Esophagus (tissue), 2 donors: ENCODE measurements at regions not wholly inside any gene's neighbourhood (a gene's known extent, or its start where the extent isn't known, plus 50 kb on each side); places are given as distances from the start of the nearest gene placed in this dataset.
"Not testable (repeated sequence)": the region's sequence is repeated elsewhere in the genome, so short reads cannot be mapped to it uniquely, and the experiment has no call there.

Source experiments
- H3K27ac ChIP-seq, 2 donors: one replicate each; pipeline ENCODE4 v1.5.1; 2013; ENCODE audit warnings: low read depth in 2 of 2, mild to moderate bottlenecking in 2 of 2, inconsistent platforms in 1 of 2, low read length in 1 of 2, moderate library complexity in 1 of 2
- H3K27me3 ChIP-seq, 2 donors: one replicate each; pipeline ENCODE4 v1.6.1; 2013; ENCODE audit warnings: low read length in 2 of 2, control low read depth in 1 of 2, mild to moderate bottlenecking in 1 of 2; ENCODE audit not compliant: insufficient read depth in 2 of 2, control insufficient read depth in 1 of 2
- H3K36me3 ChIP-seq, 2 donors: one replicate each; pipeline ENCODE4 v1.6.1; 2013; ENCODE audit warnings: low read length in 1 of 2; ENCODE audit not compliant: control insufficient read depth in 2 of 2, insufficient read depth in 2 of 2
- H3K4me1 ChIP-seq, 2 donors: one replicate each; pipeline ENCODE4 v1.6.1; 2013; ENCODE audit warnings: low read length in 1 of 2; ENCODE audit not compliant: control insufficient read depth in 2 of 2, insufficient read depth in 2 of 2
- H3K4me3 ChIP-seq, 2 donors: one replicate each; pipeline ENCODE4 v1.5.1; 2013; ENCODE audit warnings: low read length in 2 of 2, mild to moderate bottlenecking in 2 of 2, low read depth in 1 of 2, moderate library complexity in 1 of 2
- H3K9me3 ChIP-seq, 2 donors: one replicate each; pipeline ENCODE4 v1.6.1; 2013; ENCODE audit warnings: mild to moderate bottlenecking in 2 of 2, low read depth in 1 of 2, low read length in 1 of 2, moderate library complexity in 1 of 2; ENCODE audit not compliant: control insufficient read depth in 2 of 2, insufficient read depth in 1 of 2
- WGBS, 2 donors: extraction: QIAGEN DNeasy Blood & Tissue Kit; methylation state at CpG; one replicate each; pipeline ENCODE4 v1.1.7; 2013; 5-methylcytosine and 5-hydroxymethylcytosine counted together
- donor health status: healthy with polysubstance abuse.
- donor health status: Bipolar disorder and iron deficiency.

DNA sequence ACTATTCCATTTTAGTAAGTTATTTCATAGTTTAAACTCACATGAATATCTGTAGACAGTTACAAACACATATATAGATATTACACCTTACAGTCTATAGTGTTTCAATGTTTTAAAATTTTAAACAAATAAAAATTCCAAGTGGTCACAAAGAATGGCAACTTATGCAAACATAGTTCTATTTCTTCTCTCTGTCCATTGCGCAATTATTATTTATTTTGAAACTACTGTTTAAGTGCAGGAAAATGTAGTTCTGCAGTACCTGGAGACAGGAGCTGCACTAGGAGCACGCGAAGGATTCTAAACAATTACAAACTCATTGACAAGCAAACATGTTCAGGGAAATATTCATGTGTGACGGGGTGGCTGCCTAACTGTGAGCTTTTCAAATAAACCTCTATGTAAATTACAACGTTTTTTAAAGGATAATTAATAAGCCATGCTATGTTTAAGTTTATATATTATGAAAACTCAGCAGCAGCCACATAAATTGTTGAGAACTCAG, 312.0 kb upstream of the DUSP10 start:
- H3K4me1 ChIP-seq: no peaks in the 10 kb centered on the region
- WGBS, 2 donors: 75 to 83% methylated on average over 5 of the region's 5 CpGs

DNA sequence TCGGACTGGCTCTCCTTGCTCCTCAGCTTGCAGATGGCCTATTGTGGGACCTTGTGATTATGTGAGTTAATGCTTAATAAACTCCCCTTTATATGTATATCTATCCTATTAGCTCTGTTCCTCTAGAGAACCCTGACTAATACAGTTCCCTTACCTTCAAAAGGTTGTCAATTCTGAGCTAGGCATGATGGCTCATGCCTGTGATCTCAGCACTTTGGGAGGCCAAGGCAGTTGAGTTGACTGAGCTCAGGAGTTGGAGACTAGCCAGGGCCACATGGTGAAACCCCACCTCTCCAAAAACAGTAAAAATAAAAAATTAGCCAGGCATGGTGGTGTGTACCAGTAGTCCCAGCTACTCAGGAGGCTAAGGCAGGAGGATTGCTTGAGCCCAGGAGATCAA, 309.4 kb upstream of the DUSP10 start:
- 91 to 95% methylated on average over 1 of the region's 1 CpG for WGBS, 2 donors
- not testable (repeated sequence) for H3K36me3 ChIP-seq, H3K4me1 ChIP-seq, H3K9me3 ChIP-seq, H3K27ac ChIP-seq, H3K4me3 ChIP-seq, H3K27me3 ChIP-seq

More for the DNA sequence above, 312.0 kb upstream of the DUSP10 start:
- Histone ChIP-seq H3K36me3 (no peaks in the 10 kb centered on the region), H3K27ac (no peak overlapping the region), H3K4me3 (no peak overlapping the region), H3K27me3 (no peaks in the 10 kb centered on the region), H3K9me3 (no peaks in the 10 kb centered on the region)

DNA sequence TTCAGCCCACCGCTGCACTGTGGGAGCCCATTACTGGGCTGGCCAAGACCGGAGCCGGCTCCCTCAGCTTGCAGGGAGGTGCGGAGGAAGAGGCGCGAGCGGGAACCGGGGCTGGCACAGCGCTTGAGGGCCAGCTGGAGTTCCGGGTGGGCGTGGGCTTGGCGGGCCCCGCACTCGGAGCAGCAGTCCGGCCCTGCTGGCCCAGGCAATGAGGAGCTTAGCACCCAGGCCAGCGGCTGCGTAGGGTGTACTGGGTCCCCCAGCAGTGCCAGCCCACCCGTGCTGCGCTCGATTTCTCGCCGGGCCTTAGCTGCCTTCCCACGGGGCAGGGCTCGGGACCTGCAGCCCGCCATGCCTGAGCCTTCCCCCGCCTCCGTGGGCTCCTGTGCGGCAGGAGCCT, 307.8 kb upstream of the DUSP10 start:
- H3K4me3 ChIP-seq, H3K9me3 ChIP-seq, H3K36me3 ChIP-seq, H3K27ac ChIP-seq, H3K4me1 ChIP-seq, H3K27me3 ChIP-seq: not testable (repeated sequence)
- WGBS, 2 donors: 95 to 98% methylated on average over 28 of the region's 28 CpGs

DNA sequence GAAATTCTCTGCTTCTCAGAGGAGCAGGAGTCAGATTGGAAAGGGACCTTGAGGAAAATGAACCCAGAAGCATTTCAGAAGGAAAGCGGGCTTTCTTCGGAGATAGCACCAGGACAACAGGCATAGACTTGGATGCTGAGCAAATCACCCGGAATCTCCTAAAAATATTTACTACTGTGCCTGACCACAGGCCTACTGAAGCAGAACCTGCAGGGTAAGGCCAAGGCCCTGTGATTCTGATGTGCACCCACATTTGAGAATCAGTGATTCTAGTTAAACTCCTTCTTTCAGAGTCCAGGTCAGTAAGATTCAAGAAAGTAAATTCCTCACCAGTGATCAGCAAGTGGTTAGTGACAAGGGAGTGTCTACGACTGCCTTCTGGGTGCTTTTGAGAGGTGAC, 307.3 kb upstream of the DUSP10 start:
- Histone ChIP-seq H3K9me3 (no peaks in the 10 kb centered on the region), H3K27ac (no peak overlapping the region), H3K4me3 (no peak overlapping the region), H3K36me3 (no peaks in the 10 kb centered on the region), H3K27me3 (no peaks in the 10 kb centered on the region), H3K4me1 (no peaks in the 10 kb centered on the region)
- WGBS, 2 donors: 92 to 93% methylated on average over 4 of the region's 4 CpGs

DNA sequence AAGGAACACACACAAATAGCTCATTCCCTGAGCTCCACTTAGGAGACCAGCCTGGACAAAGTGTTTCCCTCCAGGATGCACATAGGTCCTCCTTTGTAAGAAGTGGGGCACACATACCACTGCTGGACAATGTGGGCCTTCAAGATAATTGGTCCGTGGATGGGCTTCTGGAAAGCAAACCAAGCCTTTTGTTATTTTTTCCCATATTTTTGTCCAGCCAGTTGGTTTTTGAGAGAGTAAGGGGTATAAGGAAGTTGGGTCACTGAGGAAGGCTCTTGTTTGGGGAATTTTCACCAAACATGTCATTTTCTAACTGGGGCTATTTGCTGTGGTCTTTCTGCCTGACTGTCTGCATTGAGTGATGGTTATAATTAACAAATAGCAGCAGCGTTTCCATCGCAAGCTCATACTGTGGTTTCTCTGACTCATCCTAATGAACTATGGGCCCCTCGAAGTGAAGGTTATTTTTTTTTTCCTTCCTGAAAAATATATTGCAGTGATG, 306.3 kb upstream of the DUSP10 start:
- Histone ChIP-seq H3K9me3 (no peaks in the 10 kb centered on the region), H3K36me3 (no peaks in the 10 kb centered on the region), H3K27me3 (no peaks in the 10 kb centered on the region), H3K4me1 (no peaks in the 10 kb centered on the region), H3K27ac (no peak overlapping the region), H3K4me3 (no peak overlapping the region)
- 55 to 64% methylated on average over 4 of the region's 4 CpGs for WGBS, 2 donors

DNA sequence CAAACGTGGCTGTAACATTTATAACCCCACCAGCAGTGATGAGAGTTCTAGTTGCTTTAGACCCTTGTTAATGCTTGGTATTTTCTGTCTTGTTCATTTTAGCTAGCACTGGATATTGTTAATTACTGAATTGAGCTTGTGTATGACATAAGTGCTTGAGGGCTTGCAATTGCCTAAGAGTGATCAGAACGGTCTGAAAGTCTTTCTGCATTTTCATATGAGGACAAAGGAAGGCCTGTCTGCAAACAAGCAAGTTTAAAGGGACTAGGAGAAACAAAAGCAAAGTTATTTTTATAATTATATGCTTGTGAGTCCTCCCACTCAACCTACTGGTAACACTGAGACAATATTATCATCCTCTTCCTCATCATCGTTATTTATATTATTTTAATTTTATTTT, 305.5 kb upstream of the DUSP10 start:
- no peak overlapping the region for H3K27ac ChIP-seq
- no peaks in the 10 kb centered on the region for H3K36me3 ChIP-seq
- no peaks in the 10 kb centered on the region for H3K4me1 ChIP-seq
- no peaks in the 10 kb centered on the region for H3K27me3 ChIP-seq
- no peaks in the 10 kb centered on the region for H3K9me3 ChIP-seq
- H3K4me3 ChIP-seq: no peak overlapping the region
- 56 to 60% methylated on average over 3 of the region's 3 CpGs for WGBS, 2 donors

DNA sequence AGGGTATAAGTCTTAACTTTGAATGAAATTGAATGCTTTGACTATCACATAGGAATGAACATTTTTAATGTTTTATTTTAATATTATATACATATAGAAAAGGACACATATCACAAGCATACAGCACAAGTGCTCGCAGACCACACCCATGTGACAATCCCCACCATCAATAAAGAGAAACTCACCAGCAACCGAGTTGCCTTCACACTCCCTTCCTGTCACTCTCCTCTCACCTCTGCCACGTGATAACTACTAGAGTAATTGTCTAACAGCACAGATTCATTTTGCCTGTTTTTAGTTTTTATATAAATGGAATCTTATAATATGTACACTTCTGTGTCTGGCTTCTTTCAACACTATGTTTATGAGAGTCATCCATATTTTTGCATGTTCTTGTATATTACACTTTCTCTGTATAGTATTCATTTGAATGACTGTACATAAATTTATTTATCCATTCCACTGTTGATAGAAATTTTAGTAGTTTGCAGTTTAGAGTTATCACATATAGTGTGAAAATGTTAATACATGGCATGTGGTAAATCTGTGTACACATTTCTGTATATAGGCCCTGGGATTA, 304.9 kb upstream of the DUSP10 start:
- Histone ChIP-seq H3K27ac (no peak overlapping the region), H3K27me3 (no peaks in the 10 kb centered on the region), H3K36me3 (no peaks in the 10 kb centered on the region), H3K9me3 (no peaks in the 10 kb centered on the region), H3K4me1 (no peaks in the 10 kb centered on the region), H3K4me3 (no peak overlapping the region)
- WGBS, 2 donors: 78 to 81% methylated on average over 3 of the region's 3 CpGs

DNA sequence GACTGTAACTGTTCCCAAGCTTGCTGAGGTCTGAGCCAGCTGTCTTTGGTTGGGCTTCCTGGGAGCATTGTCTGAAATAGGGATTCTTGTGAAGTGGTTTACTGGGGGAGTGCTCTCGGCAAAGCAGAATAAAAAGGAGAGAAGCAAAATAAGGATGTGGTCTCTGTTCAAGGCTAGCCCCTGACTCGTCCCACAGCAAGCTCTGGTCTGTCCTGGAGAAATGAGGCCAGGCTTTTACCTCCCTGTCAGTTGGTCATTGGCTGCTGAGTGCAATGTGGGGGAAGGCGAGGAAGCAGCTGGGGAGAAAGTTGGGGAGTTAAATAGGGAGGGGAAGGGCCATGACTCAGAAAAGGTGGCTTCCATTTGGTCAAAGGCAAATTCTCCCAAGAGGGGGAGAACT, 303.9 kb upstream of the DUSP10 start:
- Histone ChIP-seq H3K36me3 (no peaks in the 10 kb centered on the region), H3K27ac (no peak overlapping the region), H3K27me3 (no peaks in the 10 kb centered on the region), H3K4me1 (no peaks in the 10 kb centered on the region), H3K4me3 (no peak overlapping the region), H3K9me3 (no peaks in the 10 kb centered on the region)
- 87 to 90% methylated on average over 3 of the region's 3 CpGs for WGBS, 2 donors

DNA sequence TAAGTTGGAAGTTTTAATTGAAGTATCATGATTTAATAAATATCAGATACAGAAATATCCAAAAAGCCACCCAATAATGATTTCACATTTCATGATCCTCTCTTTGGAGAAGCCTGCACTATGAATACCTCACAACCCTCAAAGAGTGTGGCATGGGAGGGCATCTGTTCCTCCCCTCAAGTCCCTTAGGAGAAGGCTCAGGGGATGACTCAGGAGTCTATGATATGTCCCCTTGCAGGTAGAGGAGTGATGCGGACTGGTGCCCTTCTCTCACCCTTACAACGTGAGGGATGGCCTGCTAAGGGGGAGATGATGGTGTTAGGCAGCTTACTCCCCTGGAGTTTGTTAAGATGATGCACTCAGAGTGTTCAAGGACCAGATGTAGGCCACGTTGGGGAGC, 303.3 kb upstream of the DUSP10 start:
- H3K36me3 ChIP-seq: no peaks in the 10 kb centered on the region
- H3K4me1 ChIP-seq: no peaks in the 10 kb centered on the region
- H3K27me3 ChIP-seq: no peaks in the 10 kb centered on the region
- H3K9me3 ChIP-seq: no peaks in the 10 kb centered on the region
- WGBS, 2 donors: 82 to 93% methylated on average over 3 of the region's 3 CpGs
- H3K4me3 ChIP-seq: no peak overlapping the region
- H3K27ac ChIP-seq: no peak overlapping the region
